ENCODE measurements at regions not wholly inside any gene's neighbourhood (a gene's known extent, or its start where the extent isn't known, plus 50 kb on each side); places are given as distances from the start of the nearest gene placed in this dataset.

DNA sequence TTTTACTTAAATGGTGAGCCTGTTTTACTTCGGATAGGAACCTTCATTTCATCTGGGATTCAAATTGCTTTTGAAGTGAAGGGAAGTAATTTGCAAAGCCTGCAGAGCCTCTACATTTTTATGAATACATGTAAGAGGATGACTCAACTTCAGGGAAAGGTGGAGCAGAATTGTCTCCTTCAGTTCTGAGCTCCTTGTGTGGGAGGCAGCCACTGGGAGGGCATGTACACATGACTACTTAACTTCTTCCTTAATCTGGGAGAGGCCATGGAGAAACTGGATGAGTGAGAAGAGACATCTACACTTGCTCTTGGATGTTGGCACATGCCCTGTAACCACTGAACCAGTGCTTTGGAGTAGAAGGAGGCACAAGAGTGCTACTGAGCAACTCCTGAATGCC, 145.1 kb upstream of the NRSN1 start:
- TF ChIP-seq CTCF (IDR thresholded peaks at IDR 0.05) (no peak), POLR2A (IDR thresholded peaks at IDR 0.05) (no peak)

All from thyroid gland (tissue), 4 donors.